WTC11 (cell line): ENCODE measurements at regions not wholly inside any gene's neighbourhood (a gene's known extent, or its start where the extent isn't known, plus 50 kb on each side); places are given as distances from the start of the nearest gene placed in this dataset.

ENCODE experiments used
- ATAC-seq: fragments of 200-7000 bp; cut with Tn5 transposase; 2 replicates; pipeline ENCODE4 v1.10.0; 2021; ENCODE audit warnings: mild to moderate bottlenecking, moderate library complexity
- CTCF ChIA-PET: fragments of 300-600 bp; sonication (Branson Sonifier 250); formaldehyde crosslinking; loops from one replicate; lab custom pipeline; 2021; ENCODE audit warnings: antibody characterized with exemption; lab: Charles Lee
- POLR2A ChIA-PET: fragments of 350-600 bp; sonication (Branson Sonifier 250); formaldehyde crosslinking; loops from one replicate; lab custom pipeline; 2021; ENCODE audit warnings: antibody characterized with exemption; lab: Charles Lee
- DNase-seq: peaks from one replicate; pipeline ENCODE4 v3.0.0; 2021; ENCODE audit warnings: low spot score
- H3K27ac Mint-ChIP-seq: 2 replicates; pipeline ENCODE4 v1.8.0; 2021; ENCODE audit warnings: mixed read lengths
- H3K27me3 Mint-ChIP-seq: 2 replicates; pipeline ENCODE4 v1.8.0; 2021; ENCODE audit warnings: low read depth, mild to moderate bottlenecking, moderate library complexity, mixed read lengths
- H3K36me3 Mint-ChIP-seq: 2 replicates; pipeline ENCODE4 v1.8.0; 2021; ENCODE audit warnings: mixed read lengths
- H3K4me1 Mint-ChIP-seq: 2 replicates; pipeline ENCODE4 v1.8.0; 2022; ENCODE audit warnings: mixed read lengths
- H3K4me3 Mint-ChIP-seq: 2 replicates; pipeline ENCODE4 v1.8.0; 2021; ENCODE audit warnings: mild to moderate bottlenecking, moderate library complexity, mixed read lengths
- H3K9me3 Mint-ChIP-seq: 2 replicates; pipeline ENCODE4 v1.8.0; 2021; ENCODE audit warnings: mixed read lengths
- CBFB ChIP-seq: sonication (generic); formaldehyde crosslinking; IDR thresholded peaks from 2 replicates; pipeline ENCODE4 v1.8.1; 2022; ENCODE audit warnings: mild to moderate bottlenecking, low read depth, missing genetic modification reagents
- EMX1 ChIP-seq: fragments of 250-450 bp; sonication (Bioruptor Pico); IDR thresholded peaks from 2 replicates; pipeline ENCODE4 v1.8.0; 2021; ENCODE audit warnings: mild to moderate bottlenecking
- MYBL2 ChIP-seq: sonication (generic); formaldehyde crosslinking; IDR thresholded peaks from 2 replicates; pipeline ENCODE4 v1.8.1; 2023; ENCODE audit warnings: mild to moderate bottlenecking, moderate library complexity, missing genetic modification reagents
- NFATC4 ChIP-seq: fragments of 250-450 bp; sonication (Bioruptor Pico); IDR thresholded peaks from 2 replicates; pipeline ENCODE4 v1.9.0; 2021; ENCODE audit warnings: mild to moderate bottlenecking
- OVOL2 ChIP-seq: fragments of 250-450 bp; sonication (Bioruptor Pico); IDR thresholded peaks from 2 replicates; pipeline ENCODE4 v1.9.0; 2021; ENCODE audit warnings: mild to moderate bottlenecking, borderline replicate concordance
- SP1 ChIP-seq: sonication (generic); formaldehyde crosslinking; conservative IDR thresholded peaks from 2 replicates; pipeline ENCODE4 v1.8.1; 2022; ENCODE audit warnings: missing genetic modification reagents
- ZBTB21 ChIP-seq: sonication (generic); formaldehyde crosslinking; IDR thresholded peaks from 2 replicates; pipeline ENCODE4 v1.8.1; 2023; ENCODE audit warnings: mild to moderate bottlenecking, missing genetic modification reagents, borderline replicate concordance
- ZNF121 ChIP-seq: sonication (generic); formaldehyde crosslinking; IDR thresholded peaks from 2 replicates; pipeline ENCODE4 v1.8.0; 2023; ENCODE audit warnings: missing genetic modification reagents
- TF ChIP-seq, protein P1 (sequence below): sonication (generic); formaldehyde crosslinking; IDR thresholded peaks from 2 replicates; pipeline ENCODE4 v1.8.0; 2023; ENCODE audit warnings: mild to moderate bottlenecking, missing genetic modification reagents
- TF ChIP-seq, protein P2 (sequence below): sonication (generic); formaldehyde crosslinking; IDR thresholded peaks from 2 replicates; pipeline ENCODE4 v1.8.0; 2022; ENCODE audit warnings: missing genetic modification reagents
- TF ChIP-seq, protein P3 (sequence below): sonication (generic); formaldehyde crosslinking; IDR thresholded peaks from 2 replicates; pipeline ENCODE4 v1.8.0; 2023; ENCODE audit warnings: missing genetic modification reagents
- TF ChIP-seq, protein P4 (sequence below): sonication (generic); formaldehyde crosslinking; IDR thresholded peaks from 2 replicates; pipeline ENCODE4 v1.8.1; 2023; ENCODE audit warnings: mild to moderate bottlenecking, moderate library complexity, missing genetic modification reagents
- TF ChIP-seq, protein P5 (sequence below): sonication (generic); formaldehyde crosslinking; IDR thresholded peaks from 2 replicates; pipeline ENCODE4 v1.8.1; 2022; ENCODE audit warnings: low read depth, mild to moderate bottlenecking, moderate library complexity, missing genetic modification reagents, borderline replicate concordance

DNA sequence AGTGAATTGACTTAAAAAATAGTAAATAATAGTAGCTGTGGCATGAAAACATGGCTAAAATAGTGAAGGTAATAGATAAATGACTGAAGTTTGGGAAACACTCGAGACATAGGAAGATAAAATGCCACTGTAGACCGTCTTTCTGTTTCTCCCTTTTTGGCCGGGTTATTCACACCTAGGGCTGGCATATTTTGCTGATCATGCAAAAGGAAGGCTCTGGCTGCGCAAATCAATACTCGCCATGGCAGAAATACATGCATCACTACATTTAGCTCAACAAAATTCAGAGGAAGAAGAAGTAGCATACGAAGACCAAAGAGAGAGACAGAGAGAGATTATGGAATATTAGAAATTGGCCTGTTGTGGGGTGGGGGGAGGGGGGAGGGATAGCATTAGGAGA, 242.2 kb upstream of the KBTBD8 start:
- Mint-ChIP-seq H3K36me3 (0 out of 2 replicates have a peak, but pooled peaks cover 2% of the 10 kb centered on the region), H3K27ac (no peak overlapping the region), H3K4me1 (no peaks in the 10 kb centered on the region), H3K27me3 (no peaks in the 10 kb centered on the region; the same call in 1 of the 2 replicates), H3K4me3 (no peak overlapping the region), H3K9me3 (peaks cover 12% of the 10 kb centered on the region; the same call in 1 of the 2 replicates)
- DNase-seq, result no peak
- ChIA-PET POLR2A (no interaction called here), CTCF (no interaction called here)
- ATAC-seq, result no peak
- no peak for TF ChIP-seq SP1
- TF ChIP-seq, protein P1, sequence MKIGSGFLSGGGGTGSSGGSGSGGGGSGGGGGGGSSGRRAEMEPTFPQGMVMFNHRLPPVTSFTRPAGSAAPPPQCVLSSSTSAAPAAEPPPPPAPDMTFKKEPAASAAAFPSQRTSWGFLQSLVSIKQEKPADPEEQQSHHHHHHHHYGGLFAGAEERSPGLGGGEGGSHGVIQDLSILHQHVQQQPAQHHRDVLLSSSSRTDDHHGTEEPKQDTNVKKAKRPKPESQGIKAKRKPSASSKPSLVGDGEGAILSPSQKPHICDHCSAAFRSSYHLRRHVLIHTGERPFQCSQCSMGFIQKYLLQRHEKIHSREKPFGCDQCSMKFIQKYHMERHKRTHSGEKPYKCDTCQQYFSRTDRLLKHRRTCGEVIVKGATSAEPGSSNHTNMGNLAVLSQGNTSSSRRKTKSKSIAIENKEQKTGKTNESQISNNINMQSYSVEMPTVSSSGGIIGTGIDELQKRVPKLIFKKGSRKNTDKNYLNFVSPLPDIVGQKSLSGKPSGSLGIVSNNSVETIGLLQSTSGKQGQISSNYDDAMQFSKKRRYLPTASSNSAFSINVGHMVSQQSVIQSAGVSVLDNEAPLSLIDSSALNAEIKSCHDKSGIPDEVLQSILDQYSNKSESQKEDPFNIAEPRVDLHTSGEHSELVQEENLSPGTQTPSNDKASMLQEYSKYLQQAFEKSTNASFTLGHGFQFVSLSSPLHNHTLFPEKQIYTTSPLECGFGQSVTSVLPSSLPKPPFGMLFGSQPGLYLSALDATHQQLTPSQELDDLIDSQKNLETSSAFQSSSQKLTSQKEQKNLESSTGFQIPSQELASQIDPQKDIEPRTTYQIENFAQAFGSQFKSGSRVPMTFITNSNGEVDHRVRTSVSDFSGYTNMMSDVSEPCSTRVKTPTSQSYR (CRISPR knock-in tag), result no peak
- TF ChIP-seq NFATC4 (CRISPR knock-in tag), result no peak
- TF ChIP-seq, protein P2, sequence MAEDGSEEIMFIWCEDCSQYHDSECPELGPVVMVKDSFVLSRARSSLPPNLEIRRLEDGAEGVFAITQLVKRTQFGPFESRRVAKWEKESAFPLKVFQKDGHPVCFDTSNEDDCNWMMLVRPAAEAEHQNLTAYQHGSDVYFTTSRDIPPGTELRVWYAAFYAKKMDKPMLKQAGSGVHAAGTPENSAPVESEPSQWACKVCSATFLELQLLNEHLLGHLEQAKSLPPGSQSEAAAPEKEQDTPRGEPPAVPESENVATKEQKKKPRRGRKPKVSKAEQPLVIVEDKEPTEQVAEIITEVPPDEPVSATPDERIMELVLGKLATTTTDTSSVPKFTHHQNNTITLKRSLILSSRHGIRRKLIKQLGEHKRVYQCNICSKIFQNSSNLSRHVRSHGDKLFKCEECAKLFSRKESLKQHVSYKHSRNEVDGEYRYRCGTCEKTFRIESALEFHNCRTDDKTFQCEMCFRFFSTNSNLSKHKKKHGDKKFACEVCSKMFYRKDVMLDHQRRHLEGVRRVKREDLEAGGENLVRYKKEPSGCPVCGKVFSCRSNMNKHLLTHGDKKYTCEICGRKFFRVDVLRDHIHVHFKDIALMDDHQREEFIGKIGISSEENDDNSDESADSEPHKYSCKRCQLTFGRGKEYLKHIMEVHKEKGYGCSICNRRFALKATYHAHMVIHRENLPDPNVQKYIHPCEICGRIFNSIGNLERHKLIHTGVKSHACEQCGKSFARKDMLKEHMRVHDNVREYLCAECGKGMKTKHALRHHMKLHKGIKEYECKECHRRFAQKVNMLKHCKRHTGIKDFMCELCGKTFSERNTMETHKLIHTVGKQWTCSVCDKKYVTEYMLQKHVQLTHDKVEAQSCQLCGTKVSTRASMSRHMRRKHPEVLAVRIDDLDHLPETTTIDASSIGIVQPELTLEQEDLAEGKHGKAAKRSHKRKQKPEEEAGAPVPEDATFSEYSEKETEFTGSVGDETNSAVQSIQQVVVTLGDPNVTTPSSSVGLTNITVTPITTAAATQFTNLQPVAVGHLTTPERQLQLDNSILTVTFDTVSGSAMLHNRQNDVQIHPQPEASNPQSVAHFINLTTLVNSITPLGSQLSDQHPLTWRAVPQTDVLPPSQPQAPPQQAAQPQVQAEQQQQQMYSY (CRISPR knock-in tag), result no peak
- no peak for TF ChIP-seq MYBL2
- TF ChIP-seq CBFB (CRISPR knock-in tag), result no peak
- TF ChIP-seq EMX1 (CRISPR knock-in tag), result no peak
- TF ChIP-seq OVOL2 (CRISPR knock-in tag), result no peak
- TF ChIP-seq, protein P3, sequence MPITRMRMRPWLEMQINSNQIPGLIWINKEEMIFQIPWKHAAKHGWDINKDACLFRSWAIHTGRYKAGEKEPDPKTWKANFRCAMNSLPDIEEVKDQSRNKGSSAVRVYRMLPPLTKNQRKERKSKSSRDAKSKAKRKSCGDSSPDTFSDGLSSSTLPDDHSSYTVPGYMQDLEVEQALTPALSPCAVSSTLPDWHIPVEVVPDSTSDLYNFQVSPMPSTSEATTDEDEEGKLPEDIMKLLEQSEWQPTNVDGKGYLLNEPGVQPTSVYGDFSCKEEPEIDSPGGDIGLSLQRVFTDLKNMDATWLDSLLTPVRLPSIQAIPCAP (CRISPR knock-in tag), result no peak
- TF ChIP-seq ZNF121 (CRISPR knock-in tag), result no peak
- no peak for TF ChIP-seq ZBTB21

DNA sequence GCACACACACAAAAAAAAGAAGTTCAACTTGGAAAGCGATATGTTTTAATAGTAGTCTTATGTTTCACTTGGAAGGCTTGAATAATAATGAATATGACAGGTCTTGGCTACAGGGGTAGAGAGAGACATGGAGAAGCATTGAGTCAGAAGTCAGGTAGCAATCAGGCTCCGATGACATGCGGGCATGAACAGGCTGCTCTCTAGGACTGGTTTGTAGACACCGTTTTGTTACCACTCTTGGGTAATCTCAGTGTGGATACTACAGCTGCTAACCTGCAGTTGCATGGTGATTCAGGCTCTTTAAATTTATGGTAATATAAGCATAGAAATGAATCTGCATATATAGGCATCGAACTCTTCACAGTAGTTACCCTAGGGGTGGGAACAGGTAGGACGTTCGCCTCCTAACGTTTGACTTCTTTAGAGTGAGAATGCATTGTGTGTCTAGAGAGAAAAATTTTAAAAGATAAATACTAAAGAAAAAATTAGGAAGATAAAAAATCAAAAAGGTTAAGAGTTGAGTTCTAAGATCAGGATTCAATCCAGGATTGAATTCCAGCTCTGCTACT, 241.6 kb upstream of the KBTBD8 start:
- Mint-ChIP-seq H3K27ac (no peak overlapping the region), H3K27me3 (no peaks in the 10 kb centered on the region; the same call in 1 of the 2 replicates), H3K36me3 (0 out of 2 replicates have a peak, but pooled peaks cover 2% of the 10 kb centered on the region), H3K4me1 (no peaks in the 10 kb centered on the region), H3K9me3 (peaks cover 12% of the 10 kb centered on the region; the same call in 1 of the 2 replicates), H3K4me3 (no peak overlapping the region)
- ChIA-PET POLR2A (no interaction called here), CTCF (no interaction called here)
- DNase-seq (no peak), ATAC-seq (no peak)
- TF ChIP-seq, protein P4, sequence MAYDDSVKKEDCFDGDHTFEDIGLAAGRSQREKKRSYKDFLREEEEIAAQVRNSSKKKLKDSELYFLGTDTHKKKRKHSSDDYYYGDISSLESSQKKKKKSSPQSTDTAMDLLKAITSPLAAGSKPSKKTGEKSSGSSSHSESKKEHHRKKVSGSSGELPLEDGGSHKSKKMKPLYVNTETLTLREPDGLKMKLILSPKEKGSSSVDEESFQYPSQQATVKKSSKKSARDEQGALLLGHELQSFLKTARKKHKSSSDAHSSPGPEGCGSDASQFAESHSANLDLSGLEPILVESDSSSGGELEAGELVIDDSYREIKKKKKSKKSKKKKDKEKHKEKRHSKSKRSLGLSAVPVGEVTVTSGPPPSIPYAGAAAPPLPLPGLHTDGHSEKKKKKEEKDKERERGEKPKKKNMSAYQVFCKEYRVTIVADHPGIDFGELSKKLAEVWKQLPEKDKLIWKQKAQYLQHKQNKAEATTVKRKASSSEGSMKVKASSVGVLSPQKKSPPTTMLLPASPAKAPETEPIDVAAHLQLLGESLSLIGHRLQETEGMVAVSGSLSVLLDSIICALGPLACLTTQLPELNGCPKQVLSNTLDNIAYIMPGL (CRISPR knock-in tag), result no peak
- TF ChIP-seq, protein P5, sequence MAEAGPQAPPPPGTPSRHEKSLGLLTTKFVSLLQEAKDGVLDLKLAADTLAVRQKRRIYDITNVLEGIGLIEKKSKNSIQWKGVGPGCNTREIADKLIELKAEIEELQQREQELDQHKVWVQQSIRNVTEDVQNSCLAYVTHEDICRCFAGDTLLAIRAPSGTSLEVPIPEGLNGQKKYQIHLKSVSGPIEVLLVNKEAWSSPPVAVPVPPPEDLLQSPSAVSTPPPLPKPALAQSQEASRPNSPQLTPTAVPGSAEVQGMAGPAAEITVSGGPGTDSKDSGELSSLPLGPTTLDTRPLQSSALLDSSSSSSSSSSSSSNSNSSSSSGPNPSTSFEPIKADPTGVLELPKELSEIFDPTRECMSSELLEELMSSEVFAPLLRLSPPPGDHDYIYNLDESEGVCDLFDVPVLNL (CRISPR knock-in tag), result no peak
